Liver (tissue), 3 donors: ENCODE measurements at regions not wholly inside any gene's neighbourhood (a gene's known extent, or its start where the extent isn't known, plus 50 kb on each side); places are given as distances from the start of the nearest gene placed in this dataset.

Experiments used
- ATF3 ChIP-seq: IDR thresholded peaks from 2 replicates; pipeline ENCODE4 v1.6.1; 2016; ENCODE audit warnings: antibody characterized with exemption
- CTCF ChIP-seq: fragments of 150-350 bp; IDR thresholded peaks from 2 replicates; pipeline ENCODE4 v1.5.1; 2017; ENCODE audit warnings: improper control_type of control experiment, low read depth, low read length; ENCODE audit not compliant: missing input control
- EGR1 ChIP-seq, 2 donors: IDR thresholded peaks; 2 replicates each; pipeline ENCODE4 v1.6.1; 2016 to 2018; ENCODE audit warnings: antibody characterized with exemption in 2 of 2, low read depth in 2 of 2
- MAX ChIP-seq: IDR thresholded peaks from 2 replicates; pipeline ENCODE4 v1.6.1; 2016; ENCODE audit warnings: antibody characterized with exemption
- RAD21 ChIP-seq, 2 donors: IDR thresholded peaks; 2 replicates each; pipeline ENCODE4 v1.6.1; 2016; ENCODE audit warnings: antibody characterized with exemption in 2 of 2, mild to moderate bottlenecking in 2 of 2
- RXRA ChIP-seq, 2 donors: IDR thresholded peaks; 2 replicates each; pipeline ENCODE4 v1.6.1; 2017 to 2018; ENCODE audit warnings: antibody characterized with exemption in 2 of 2, mild to moderate bottlenecking in 1 of 2
- SP1 ChIP-seq: IDR thresholded peaks from 2 replicates; pipeline ENCODE4 v1.6.1; 2018; ENCODE audit warnings: antibody characterized with exemption, mild to moderate bottlenecking
- TAF1 ChIP-seq: conservative IDR thresholded peaks from 2 replicates; pipeline ENCODE4 v1.6.1; 2016; ENCODE audit warnings: antibody characterized with exemption, mild to moderate bottlenecking
- ZBTB33 ChIP-seq: IDR thresholded peaks from 2 replicates; pipeline ENCODE4 v1.6.1; 2016; ENCODE audit warnings: antibody characterized with exemption
- donor health status: healthy.
- donor health status: healthy.

GRCh38 chr4:179417357-179417756 is 1975.1 kb upstream of the AGA start:
- no peak for TF ChIP-seq ZBTB33
- TF ChIP-seq EGR1 (IDR thresholded peaks at IDR 0.05; ENCODE audit: low read depth in 2 of 2) = no peak
- TF ChIP-seq CTCF = no peak
- no peak for TF ChIP-seq MAX
- TF ChIP-seq RXRA (IDR thresholded peaks at IDR 0.05) = no peak
- no peak for TF ChIP-seq TAF1
- TF ChIP-seq SP1 = no peak
- no peak for TF ChIP-seq ATF3
- TF ChIP-seq RAD21 (IDR thresholded peaks at IDR 0.05) = no peak
